SK-N-MC (cell line): ENCODE measurements at regions not wholly inside any gene's neighbourhood (a gene's known extent, or its start where the extent isn't known, plus 50 kb on each side); places are given as distances from the start of the nearest gene placed in this dataset.
"Not testable (repeated sequence)": the region's sequence is repeated elsewhere in the genome, so short reads cannot be mapped to it uniquely, and the experiment has no call there.

ENCODE experiments used
- DNase-seq: peaks from one replicate; pipeline ENCODE4 v3.0.0-alpha.2; 2011; ENCODE audit warnings: low read depth, low spot score
- H3K27ac ChIP-seq: fragments of 200-600 bp; sonication (generic); 2 replicates; pipeline ENCODE4 v1.5.1; 2016; ENCODE audit warnings: mixed run types
- H3K36me3 ChIP-seq: fragments of 200-600 bp; sonication (generic); 2 replicates; pipeline ENCODE4 v1.6.1; 2017; ENCODE audit warnings: antibody characterized with exemption, low read length, mixed read lengths; ENCODE audit not compliant: insufficient read depth
- H3K4me3 ChIP-seq: fragments of 200-600 bp; sonication (generic); 2 replicates; pipeline ENCODE4 v1.5.1; 2016
- H3K9ac ChIP-seq: fragments of 200-600 bp; sonication (generic); 2 replicates; pipeline ENCODE4 v1.8.0; 2017; ENCODE audit warnings: mixed run types, mixed read lengths; ENCODE audit not compliant: insufficient read length
- H3K9me3 ChIP-seq: fragments of 200-600 bp; sonication (generic); 2 replicates; pipeline ENCODE4 v1.6.1; 2017; ENCODE audit warnings: low read depth, mild to moderate bottlenecking, antibody characterized with exemption, low read length, moderate library complexity, mixed read lengths
- EZH2 ChIP-seq: fragments of 200-600 bp; sonication (generic); IDR thresholded peaks from one replicate; pipeline ENCODE4 v1.6.1; 2017; ENCODE audit warnings: antibody characterized with exemption
- FOXP2 ChIP-seq: optimal IDR thresholded peaks from 2 replicates; pipeline ENCODE3; 2011; ENCODE audit warnings: mild to moderate bottlenecking, moderate library complexity; ENCODE audit not compliant: insufficient read depth; ENCODE audit errors: extremely low read length, control extremely low read depth
- POLR2AphosphoS5 ChIP-seq: IDR thresholded peaks from 2 replicates; pipeline ENCODE4 v1.6.1; 2012; ENCODE audit warnings: mild to moderate bottlenecking, low read depth, low read length, borderline replicate concordance

GRCh38 chr11:81819462-81819861 lies 914.2 kb downstream of the FAM181B start:
- Histone ChIP-seq H3K9me3 (no peaks in the 10 kb centered on the region), H3K9ac (no peak overlapping the region), H3K36me3 (no peaks in the 10 kb centered on the region), H3K4me3 (no peak overlapping the region), H3K27ac (no peak overlapping the region)
- DNase-seq = no peak
- TF ChIP-seq EZH2 (no peak), FOXP2 (no peak), POLR2AphosphoS5 (no peak)

GRCh38 chr11:81804858-81805257 lies 928.8 kb downstream of the FAM181B start:
- Histone ChIP-seq H3K27ac (no peak overlapping the region), H3K4me3 (no peak overlapping the region), H3K9ac (no peak overlapping the region), H3K36me3 (no peaks in the 10 kb centered on the region), H3K9me3 (no peaks in the 10 kb centered on the region)
- no peak for DNase-seq
- no peak for TF ChIP-seq EZH2
- no peak for TF ChIP-seq POLR2AphosphoS5
- no peak for TF ChIP-seq FOXP2

- H3K4me3 ChIP-seq = no peak overlapping the region
- DNase-seq = no peak
- H3K9me3 ChIP-seq = no peaks in the 10 kb centered on the region
- no peaks in the 10 kb centered on the region for H3K36me3 ChIP-seq
- H3K9ac ChIP-seq = no peak overlapping the region
- no peak overlapping the region for H3K27ac ChIP-seq
- TF ChIP-seq POLR2AphosphoS5 (no peak), FOXP2 (no peak), EZH2 (no peak)
Observed at GRCh38 chr11:81802591-81802990, 931.1 kb downstream of the FAM181B start.

GRCh38 chr11:81792416-81792815 lies 941.2 kb downstream of the FAM181B start:
- no peak for DNase-seq
- H3K9ac ChIP-seq = no peak overlapping the region
- H3K27ac ChIP-seq = no peak overlapping the region
- no peak for TF ChIP-seq EZH2
- no peak for TF ChIP-seq POLR2AphosphoS5
- no peak for TF ChIP-seq FOXP2
- no peaks in the 10 kb centered on the region for H3K36me3 ChIP-seq
- no peak overlapping the region for H3K4me3 ChIP-seq
- H3K9me3 ChIP-seq = no peaks in the 10 kb centered on the region

- DNase-seq = no peak
- TF ChIP-seq POLR2AphosphoS5 = no peak
- TF ChIP-seq FOXP2 = no peak
- TF ChIP-seq EZH2 = no peak
- H3K27ac ChIP-seq = no peak overlapping the region
Observed at GRCh38 chr11:81787584-81788049, 946.0 kb downstream of the FAM181B start.

GRCh38 chr11:81772166-81772565 lies 961.5 kb downstream of the FAM181B start:
- Histone ChIP-seq H3K9ac (no peak overlapping the region), H3K9me3 (no peaks in the 10 kb centered on the region), H3K36me3 (no peaks in the 10 kb centered on the region), H3K4me3 (no peak overlapping the region), H3K27ac (no peak overlapping the region)
- no peak for DNase-seq
- TF ChIP-seq POLR2AphosphoS5 (no peak), FOXP2 (no peak), EZH2 (no peak)

More at GRCh38 chr11:81787584-81788049, 946.0 kb downstream of the FAM181B start:
- no peaks in the 10 kb centered on the region for H3K9me3 ChIP-seq
- H3K4me3 ChIP-seq = no peak overlapping the region
- no peak overlapping the region for H3K9ac ChIP-seq
- no peaks in the 10 kb centered on the region for H3K36me3 ChIP-seq

GRCh38 chr11:81769906-81770305 lies 963.8 kb downstream of the FAM181B start:
- DNase-seq, H3K9me3 ChIP-seq, H3K36me3 ChIP-seq, H3K27ac ChIP-seq, H3K9ac ChIP-seq, H3K4me3 ChIP-seq: not testable (repeated sequence)

- Histone ChIP-seq H3K9ac (no peak overlapping the region), H3K4me3 (no peak overlapping the region), H3K9me3 (no peaks in the 10 kb centered on the region), H3K36me3 (no peaks in the 10 kb centered on the region), H3K27ac (no peak overlapping the region)
- no peak for DNase-seq
- no peak for TF ChIP-seq FOXP2
- TF ChIP-seq EZH2 = no peak
- TF ChIP-seq POLR2AphosphoS5 = no peak
Observed at GRCh38 chr11:81756864-81757595, 976.6 kb downstream of the FAM181B start.

- no peaks in the 10 kb centered on the region for H3K36me3 ChIP-seq
- no peak overlapping the region for H3K4me3 ChIP-seq
- DNase-seq = no peak
- H3K9ac ChIP-seq = no peak overlapping the region
- no peaks in the 10 kb centered on the region for H3K9me3 ChIP-seq
- no peak for TF ChIP-seq FOXP2
- H3K27ac ChIP-seq = no peak overlapping the region
Observed at GRCh38 chr11:81749245-81749644, 984.4 kb downstream of the FAM181B start.
